ENCODE measurements at regions not wholly inside any gene's neighbourhood (a gene's known extent, or its start where the extent isn't known, plus 50 kb on each side); places are given as distances from the start of the nearest gene placed in this dataset.

- DNase-seq, result no peak
Observed at GRCh38 chr6:141267420-141267819, 865.3 kb upstream of the GJE1 start.

GRCh38 chr6:141265756-141266623, 866.7 kb upstream of the GJE1 start:
- no peak for DNase-seq

GRCh38 chr6:141264101-141264500, 868.6 kb upstream of the GJE1 start:
- no peak for DNase-seq

- DNase-seq, result no peak
Observed at GRCh38 chr6:141261672-141262060, 871.1 kb upstream of the GJE1 start.

- DNase-seq, result no peak
Observed at GRCh38 chr6:141261016-141261671, 871.6 kb upstream of the GJE1 start.

- DNase-seq, result no peak
Observed at GRCh38 chr6:141260627-141261015, 872.1 kb upstream of the GJE1 start.

GRCh38 chr6:141259807-141260206, 872.9 kb upstream of the GJE1 start:
- no peak for DNase-seq

GRCh38 chr6:141259091-141259490, 873.6 kb upstream of the GJE1 start:
- no peak for DNase-seq

- DNase-seq, result no peak
Observed at GRCh38 chr6:141258516-141258915, 874.2 kb upstream of the GJE1 start.

GRCh38 chr6:141254336-141254735, 878.4 kb upstream of the GJE1 start:
- DNase-seq, result no peak

GRCh38 chr6:141252828-141253608, 879.7 kb upstream of the GJE1 start:
- DNase-seq, result no peak

GRCh38 chr6:141251286-141251685, 881.4 kb upstream of the GJE1 start:
- no peak for DNase-seq

- DNase-seq, result no peak
Observed at GRCh38 chr6:141248021-141248799, 884.5 kb upstream of the GJE1 start.

GRCh38 chr6:141244366-141244765, 888.4 kb upstream of the GJE1 start:
- DNase-seq, result no peak

- DNase-seq, result no peak
Observed at GRCh38 chr6:141242957-141243356, 889.8 kb upstream of the GJE1 start.

- DNase-seq, result no peak
Observed at GRCh38 chr6:141229296-141229695, 903.4 kb upstream of the GJE1 start.

- DNase-seq, result no peak
Observed at GRCh38 chr6:141218583-141218982, 914.1 kb upstream of the GJE1 start.

GRCh38 chr6:141216726-141217125, 916.0 kb upstream of the GJE1 start:
- DNase-seq, result no peak

- no peak for DNase-seq
Observed at GRCh38 chr6:141212296-141212695, 920.4 kb upstream of the GJE1 start.

- DNase-seq, result no peak
Observed at GRCh38 chr6:141211845-141212244, 920.9 kb upstream of the GJE1 start.

- no peak for DNase-seq
Observed at GRCh38 chr6:141210901-141211300, 921.8 kb upstream of the GJE1 start.

GRCh38 chr6:141209890-141210289, 922.8 kb upstream of the GJE1 start:
- no peak for DNase-seq

- DNase-seq, result no peak
Observed at GRCh38 chr6:141208101-141208500, 924.6 kb upstream of the GJE1 start.
